ENCODE measurements at regions not wholly inside any gene's neighbourhood (a gene's known extent, or its start where the extent isn't known, plus 50 kb on each side); places are given as distances from the start of the nearest gene placed in this dataset.

DNA sequence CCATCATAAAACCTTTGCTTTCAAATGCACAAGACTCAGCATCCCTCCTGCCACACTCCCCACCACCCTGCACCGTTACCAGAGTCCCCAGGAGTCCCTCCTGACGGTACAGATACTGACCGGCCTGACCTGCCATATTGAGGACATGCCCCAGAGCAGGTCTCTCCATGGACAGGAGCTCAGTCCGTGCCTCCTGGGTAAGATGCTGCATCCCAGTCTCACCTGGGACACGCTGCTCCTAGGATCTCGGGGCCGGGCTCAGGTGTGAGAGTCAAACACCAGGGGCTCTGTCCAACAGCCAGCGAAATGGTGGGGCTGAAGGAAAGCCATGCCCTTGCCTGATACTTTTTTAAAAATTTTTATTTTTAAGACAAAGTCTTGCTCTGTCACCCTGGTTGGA lies 328.3 kb downstream of the SHANK2 start:
- TF ChIP-seq, protein P1, sequence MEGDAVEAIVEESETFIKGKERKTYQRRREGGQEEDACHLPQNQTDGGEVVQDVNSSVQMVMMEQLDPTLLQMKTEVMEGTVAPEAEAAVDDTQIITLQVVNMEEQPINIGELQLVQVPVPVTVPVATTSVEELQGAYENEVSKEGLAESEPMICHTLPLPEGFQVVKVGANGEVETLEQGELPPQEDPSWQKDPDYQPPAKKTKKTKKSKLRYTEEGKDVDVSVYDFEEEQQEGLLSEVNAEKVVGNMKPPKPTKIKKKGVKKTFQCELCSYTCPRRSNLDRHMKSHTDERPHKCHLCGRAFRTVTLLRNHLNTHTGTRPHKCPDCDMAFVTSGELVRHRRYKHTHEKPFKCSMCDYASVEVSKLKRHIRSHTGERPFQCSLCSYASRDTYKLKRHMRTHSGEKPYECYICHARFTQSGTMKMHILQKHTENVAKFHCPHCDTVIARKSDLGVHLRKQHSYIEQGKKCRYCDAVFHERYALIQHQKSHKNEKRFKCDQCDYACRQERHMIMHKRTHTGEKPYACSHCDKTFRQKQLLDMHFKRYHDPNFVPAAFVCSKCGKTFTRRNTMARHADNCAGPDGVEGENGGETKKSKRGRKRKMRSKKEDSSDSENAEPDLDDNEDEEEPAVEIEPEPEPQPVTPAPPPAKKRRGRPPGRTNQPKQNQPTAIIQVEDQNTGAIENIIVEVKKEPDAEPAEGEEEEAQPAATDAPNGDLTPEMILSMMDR (IDR thresholded peaks at IDR 0.05; ENCODE audit: insufficient read depth, low read depth, low read length, missing control alignments): no peak
- no peak for DNase-seq (ENCODE audit: low read depth)
- no peak overlapping the region for H3K4me3 ChIP-seq (ENCODE audit: low read depth, low read length)

DNA sequence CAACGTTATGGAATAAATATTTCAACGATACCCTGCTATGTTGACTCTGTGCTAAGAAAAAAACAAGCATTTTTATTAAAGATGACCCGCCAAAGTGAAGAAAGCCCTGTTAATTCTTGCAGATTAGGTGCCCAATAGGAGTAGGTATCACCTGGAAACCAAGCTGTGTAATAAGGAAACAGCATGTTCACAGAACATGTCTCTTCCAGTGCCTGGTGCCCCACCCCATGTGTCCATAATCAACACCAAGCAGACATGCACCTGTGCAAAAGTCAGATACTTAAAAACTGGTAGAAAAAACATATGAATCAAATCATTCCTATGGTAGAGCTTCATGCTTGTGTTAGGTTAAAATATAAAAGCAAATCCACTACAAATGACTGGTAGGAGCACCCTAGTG lies 327.1 kb downstream of the SHANK2 start:
- TF ChIP-seq, protein P1 (IDR thresholded peaks at IDR 0.05; ENCODE audit: insufficient read depth, low read depth, low read length, missing control alignments): no peak
- H3K4me3 ChIP-seq (ENCODE audit: low read depth, low read length): no peak overlapping the region
- DNase-seq (ENCODE audit: low read depth): no peak

DNA sequence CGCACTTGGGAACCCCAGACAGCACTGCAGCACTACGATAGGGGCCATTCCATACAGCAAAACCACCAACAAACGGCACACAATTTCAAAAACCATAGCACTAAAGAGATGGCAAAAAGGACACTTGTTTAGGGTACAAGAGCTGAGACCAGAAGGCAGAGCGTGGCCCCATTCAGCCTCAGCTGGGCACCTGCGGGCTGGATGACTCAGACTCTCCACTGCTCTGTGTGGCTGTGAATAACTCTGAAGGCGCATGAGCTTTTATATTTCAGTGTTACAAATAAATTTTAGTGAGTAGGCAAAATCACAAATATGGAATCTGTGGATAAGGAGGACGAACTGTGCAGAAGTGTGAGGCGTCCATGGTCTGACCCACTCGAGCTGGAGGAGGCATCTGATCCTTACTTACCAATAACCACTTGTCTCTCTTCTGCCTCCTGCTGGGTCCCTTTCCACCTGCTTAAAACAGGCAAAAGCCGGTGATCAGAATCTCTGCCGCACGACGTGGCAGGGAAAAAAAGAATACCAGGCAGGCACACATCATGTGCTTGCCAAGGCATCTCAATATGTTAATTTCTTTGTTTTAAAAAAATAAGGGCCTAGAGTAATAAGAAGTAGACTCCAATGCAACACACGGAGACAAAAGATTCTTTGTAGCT lies 325.7 kb downstream of the SHANK2 start:
- H3K4me3 ChIP-seq (ENCODE audit: low read depth, low read length): no peak overlapping the region
- TF ChIP-seq, protein P1 (IDR thresholded peaks at IDR 0.05; ENCODE audit: insufficient read depth, low read depth, low read length, missing control alignments): no peak
- DNase-seq (ENCODE audit: low read depth): no peak

DNA sequence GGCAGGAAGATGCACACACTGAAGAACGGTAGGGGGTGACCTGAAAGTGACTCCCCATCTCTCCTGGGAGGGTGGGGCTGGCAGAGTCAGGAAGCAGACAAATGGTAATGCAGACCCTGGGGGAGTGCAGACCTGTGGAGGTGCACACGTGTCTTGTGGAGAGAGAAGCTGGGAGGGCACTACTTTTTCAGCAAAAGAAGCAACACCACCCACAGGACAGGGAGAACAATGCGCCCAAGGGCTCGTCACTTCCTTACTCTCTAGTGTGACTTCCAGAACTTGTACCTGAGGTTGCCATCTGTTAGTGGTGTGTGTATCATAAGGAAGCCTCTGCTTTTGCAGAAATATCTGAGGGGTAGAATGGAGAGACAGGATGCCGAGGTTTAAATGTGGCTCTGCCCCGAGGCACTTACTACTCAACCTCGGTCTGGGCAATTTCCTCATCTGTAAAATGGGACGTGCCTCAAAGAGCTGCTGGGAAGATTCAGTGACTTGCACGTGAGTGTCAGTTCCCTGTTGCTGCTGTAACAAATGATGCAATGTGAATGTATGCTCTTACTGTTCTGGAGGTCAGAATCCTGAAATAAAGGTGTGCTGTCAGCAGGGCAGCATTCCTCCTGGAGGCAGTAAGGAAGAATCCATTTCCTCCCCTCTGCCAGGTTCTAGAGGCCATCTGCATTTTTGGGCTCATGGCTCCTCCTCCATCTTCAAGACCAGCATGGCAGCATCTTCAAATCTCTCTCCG lies 323.4 kb downstream of the SHANK2 start:
- TF ChIP-seq, protein P1 (IDR thresholded peaks at IDR 0.05; ENCODE audit: insufficient read depth, low read depth, low read length, missing control alignments): no peak
- DNase-seq (ENCODE audit: low read depth): no peak
- no peak overlapping the region for H3K4me3 ChIP-seq (ENCODE audit: low read depth, low read length)

DNA sequence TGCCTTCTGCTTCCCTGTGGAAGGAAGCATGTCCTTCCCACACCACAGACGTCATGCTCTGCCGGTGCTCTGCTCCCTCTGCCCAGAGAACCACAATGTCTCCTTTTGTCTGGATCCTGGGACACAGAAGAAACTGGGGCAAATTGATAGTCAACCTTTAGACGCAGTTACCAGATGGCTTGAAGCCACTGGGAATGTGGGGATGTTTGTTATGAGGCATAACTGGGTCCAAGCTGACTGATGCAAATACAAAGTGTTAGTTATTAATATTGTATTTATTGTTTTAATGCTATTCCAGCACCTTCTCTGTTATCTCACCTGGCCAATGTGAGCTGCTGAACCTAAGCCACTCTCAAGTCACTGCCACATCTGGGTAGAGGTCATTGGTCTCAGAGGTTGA lies 322.2 kb downstream of the SHANK2 start:
- no peak for DNase-seq (ENCODE audit: low read depth)
- TF ChIP-seq, protein P1 (IDR thresholded peaks at IDR 0.05; ENCODE audit: insufficient read depth, low read depth, low read length, missing control alignments): no peak
- no peak overlapping the region for H3K4me3 ChIP-seq (ENCODE audit: low read depth, low read length)

DNA sequence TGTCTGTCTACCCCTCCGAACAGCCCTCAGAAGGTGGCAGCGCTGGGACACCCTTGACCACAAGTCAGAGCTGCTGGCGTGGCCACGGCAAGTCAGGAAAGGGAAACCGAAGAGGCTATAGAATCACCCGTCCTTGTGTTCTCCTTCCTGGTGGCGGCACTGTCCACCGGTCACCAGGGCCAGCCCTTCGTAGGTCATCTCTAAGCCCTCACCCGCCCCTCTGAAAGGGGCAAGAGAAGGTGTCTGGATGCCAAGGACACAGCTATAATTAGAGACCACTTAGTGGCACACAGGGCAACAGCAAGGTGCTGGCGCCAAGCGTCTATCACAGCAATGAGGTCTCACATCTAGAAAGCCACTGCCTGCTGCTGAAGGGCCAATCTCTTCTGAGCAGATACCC lies 320.9 kb downstream of the SHANK2 start:
- DNase-seq (ENCODE audit: low read depth): no peak
- H3K4me3 ChIP-seq (ENCODE audit: low read depth, low read length): no peak overlapping the region
- TF ChIP-seq, protein P1 (IDR thresholded peaks at IDR 0.05; ENCODE audit: insufficient read depth, low read depth, low read length, missing control alignments): no peak

Measured in GM12865 (cell line).